Activated T-cell treated with anti-CD3 and anti-CD28 coated beads for 1 hour (primary cell): ENCODE measurements at regions not wholly inside any gene's neighbourhood (a gene's known extent, or its start where the extent isn't known, plus 50 kb on each side); places are given as distances from the start of the nearest gene placed in this dataset.

Source experiments
- DNase-seq: peaks from one replicate; pipeline ENCODE4 v3.0.0-alpha.2; 2020; ENCODE audit warnings: low read depth

DNA sequence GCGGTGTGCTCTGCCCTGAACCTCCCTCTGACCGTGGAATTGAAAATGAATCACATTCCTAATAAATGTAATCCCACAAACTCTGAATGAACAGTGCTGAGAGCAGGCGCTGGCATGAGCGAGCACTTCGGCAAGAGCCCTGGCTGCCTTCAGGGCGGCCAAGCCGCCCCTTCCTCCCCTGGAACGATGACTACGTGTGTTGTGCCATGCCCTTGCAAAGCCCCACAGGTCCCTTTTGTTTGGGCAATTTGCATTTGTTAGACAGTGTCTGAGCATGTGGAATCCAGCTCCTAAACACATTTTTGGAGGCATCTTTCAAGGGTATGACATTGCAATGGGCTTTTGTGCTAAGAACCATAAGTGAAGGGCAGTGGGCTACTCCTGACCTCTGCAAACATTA is 95.6 kb upstream of the MKI67 start:
- DNase-seq = no peak

DNA sequence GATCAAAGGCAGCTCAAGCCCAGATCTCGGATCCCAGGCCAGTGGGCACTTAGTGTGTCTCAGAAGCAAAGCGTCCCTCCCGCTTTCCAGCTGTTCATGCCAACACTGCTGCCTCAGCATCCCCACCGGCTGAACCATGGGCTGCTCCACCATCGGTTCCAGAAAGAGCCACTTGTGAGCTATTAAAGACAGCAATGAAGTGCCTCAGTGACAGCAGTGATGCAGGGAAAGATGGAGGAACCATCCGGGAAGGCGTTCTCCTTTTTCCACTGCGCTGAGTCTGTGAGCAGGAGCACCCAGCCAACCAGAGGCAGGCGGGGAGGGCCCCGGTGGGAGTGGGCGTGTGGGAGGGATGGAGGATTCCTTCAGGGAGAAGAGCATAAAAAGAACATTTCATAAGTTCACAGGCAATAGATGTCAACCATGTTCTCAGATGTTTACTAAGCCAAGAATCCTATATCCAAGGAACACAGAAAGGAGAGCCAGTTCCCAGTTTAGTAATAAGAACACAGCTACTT is 96.2 kb upstream of the MKI67 start:
- DNase-seq = no peak

DNA sequence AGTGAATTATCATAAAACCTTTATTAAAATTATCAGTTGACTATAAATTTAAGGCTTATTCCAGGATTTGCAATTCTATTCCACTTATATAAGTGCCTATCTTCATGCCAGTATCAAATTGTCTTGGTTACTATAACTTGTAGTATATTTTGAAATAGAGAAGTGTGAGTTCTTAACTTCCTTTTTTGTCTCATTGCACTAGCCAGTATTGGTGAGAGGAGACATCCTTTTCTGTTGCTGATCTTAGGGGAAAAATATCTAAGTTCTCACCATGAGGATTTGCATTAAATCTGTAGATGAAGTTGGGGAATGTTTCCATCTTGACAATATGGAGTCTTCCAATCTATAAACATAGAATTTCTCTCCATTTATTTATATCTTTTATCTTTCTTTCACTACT is 104.2 kb upstream of the MKI67 start:
- no peak for DNase-seq

DNA sequence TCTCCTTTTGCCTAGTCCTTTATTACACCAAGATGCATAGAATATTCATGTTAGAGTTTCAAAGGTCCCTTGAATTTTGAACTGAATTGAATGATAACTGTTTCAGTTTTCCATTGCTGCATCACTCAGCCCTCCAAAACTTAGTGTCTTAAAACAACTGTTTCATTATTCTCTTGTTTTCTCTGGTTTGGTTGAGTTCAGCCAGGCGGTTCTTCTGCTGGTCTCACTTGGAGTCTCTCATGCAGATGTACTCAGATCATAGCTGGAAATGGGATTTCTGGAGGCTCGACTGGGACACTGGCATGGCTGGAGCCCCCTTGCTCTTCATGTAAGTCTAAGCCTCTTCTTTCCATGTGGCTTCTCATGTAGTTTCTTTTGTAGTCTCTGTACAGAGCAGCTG is 107.2 kb upstream of the MKI67 start:
- DNase-seq = no peak

DNA sequence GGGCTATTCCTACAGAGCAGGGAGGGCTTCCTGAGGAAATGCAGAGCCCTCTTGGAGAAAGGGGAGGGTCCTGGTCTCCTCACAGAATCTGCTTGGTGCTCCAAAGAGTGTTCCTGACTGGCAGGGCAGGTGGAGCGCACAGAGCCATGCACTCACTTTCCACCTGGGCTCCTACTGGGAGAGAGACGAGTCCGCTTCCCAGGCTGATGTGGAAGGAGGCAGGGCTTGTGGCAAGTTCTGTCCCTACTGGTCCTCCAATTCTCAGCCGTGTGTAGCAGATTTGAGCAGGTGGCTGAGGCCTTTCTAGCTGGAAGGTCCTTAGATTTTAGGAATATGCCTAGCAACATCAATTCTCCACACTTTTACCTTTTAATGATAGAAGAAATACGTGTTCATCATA is 111.5 kb upstream of the MKI67 start:
- DNase-seq = no peak

DNA sequence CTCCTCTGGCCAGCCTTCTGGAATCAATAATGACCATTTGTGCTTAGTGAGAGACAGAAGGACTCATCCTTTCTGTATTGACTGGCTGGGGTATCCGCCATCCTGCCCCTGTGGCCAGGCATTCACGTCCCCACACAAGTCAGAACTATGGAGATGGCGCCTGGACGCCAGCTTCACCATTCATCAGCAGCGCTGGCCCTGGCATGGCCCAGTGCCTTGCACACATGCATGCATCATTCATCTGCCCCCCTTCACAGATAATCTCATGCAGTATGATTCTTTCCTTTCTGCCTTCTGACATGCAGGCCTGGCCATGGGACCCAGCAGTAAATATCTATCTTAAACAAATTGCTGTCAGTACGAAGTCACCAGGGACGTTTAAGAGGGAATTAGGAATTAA is 114.8 kb upstream of the MKI67 start:
- DNase-seq = no peak

DNA sequence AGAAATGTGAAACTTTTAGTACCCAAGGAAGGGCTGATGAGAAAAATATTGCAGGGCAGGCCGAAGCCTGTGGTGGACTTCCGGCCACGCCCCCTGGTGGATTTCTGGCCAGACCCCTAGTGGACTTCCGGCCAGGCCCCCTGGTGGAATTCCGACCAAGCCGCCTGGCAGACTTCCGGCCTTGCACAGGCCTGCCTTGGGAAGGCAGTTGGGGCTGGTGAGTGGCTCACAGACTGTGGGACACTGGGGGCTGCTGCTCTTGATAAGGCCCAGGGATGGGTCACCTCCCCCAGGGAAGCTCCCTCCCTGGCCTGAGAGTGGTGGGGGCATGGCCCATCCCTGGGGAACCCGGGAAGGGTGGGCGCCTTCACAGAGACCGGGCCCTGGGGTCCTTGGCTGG is 116.4 kb upstream of the MKI67 start:
- DNase-seq = no peak

DNA sequence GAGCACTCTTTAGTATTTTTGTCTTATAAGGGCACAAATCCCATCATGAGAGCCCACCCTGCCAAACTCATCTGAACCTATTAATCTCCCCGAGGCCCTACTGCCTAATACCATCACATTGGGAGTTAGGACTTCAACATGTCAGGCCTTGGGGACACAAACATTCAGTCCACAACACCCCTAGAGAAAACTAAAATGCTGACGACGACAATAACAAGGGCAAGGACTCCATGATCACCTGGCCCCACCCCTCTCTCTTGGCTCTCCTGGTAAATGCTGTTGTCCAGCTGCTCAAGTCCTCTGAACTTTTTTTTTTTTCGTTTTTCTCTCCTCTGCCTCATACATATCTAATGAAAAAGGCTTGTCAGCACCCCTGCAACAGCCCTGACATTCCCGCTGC is 118.8 kb upstream of the MKI67 start:
- no peak for DNase-seq

DNA sequence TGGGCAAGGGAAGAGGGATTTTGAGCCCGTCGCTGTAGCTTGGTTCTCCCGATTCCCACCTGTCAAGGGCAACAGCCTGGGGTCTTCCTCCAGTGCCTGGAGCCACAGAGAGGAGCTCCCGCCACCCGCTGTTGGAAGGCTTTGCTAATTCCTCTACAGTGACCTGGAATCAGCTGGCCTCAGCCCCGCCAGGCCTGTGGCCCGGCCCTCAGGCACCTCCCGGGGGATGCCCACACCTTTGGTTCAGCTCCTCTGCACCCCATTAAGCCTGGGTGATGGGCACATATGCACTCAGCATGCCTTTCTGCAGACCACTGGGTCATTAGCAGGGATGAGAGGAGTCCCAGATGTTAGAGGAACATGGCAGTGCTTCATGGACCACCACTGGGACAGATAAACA is 121.4 kb upstream of the MKI67 start:
- DNase-seq = no peak

DNA sequence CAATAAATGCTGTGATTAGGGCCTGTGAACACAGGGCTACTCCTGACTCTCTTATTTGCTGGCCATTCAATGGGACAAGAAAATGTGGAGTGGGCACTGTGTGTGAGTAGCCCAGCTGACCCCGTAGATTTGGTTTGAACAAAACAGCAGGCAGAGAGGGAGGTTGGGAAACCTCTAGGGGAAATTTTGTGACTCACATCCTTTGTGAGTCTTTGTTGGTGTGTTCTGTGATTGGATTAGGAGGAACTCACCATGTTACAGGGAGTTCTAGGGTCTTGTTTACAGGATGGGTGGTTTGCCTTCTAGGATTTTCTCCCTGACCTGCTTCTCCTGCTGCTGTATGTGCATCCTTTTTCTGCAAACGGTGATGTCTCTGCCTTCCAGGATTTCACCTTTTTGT is 128.3 kb upstream of the MKI67 start:
- no peak for DNase-seq

DNA sequence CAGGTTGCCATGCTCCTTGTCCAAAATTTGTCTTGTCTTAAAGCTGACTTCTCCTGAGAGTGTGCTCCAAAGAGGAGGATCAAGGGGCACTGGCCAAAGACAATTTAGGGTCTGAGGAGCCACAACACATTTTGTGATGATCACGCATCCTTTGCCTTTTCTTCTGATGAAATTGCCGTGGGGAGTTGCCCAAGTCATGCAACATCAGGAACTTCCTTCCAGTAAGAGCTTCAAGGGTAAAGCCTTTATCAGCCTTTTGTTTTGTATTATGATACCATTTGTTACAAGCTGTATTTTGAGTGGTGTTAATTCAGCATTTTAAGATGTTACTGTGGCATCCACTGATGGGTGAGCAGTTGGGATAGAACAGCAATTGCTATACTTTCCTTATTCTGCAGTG is 131.2 kb upstream of the MKI67 start:
- no peak for DNase-seq

DNA sequence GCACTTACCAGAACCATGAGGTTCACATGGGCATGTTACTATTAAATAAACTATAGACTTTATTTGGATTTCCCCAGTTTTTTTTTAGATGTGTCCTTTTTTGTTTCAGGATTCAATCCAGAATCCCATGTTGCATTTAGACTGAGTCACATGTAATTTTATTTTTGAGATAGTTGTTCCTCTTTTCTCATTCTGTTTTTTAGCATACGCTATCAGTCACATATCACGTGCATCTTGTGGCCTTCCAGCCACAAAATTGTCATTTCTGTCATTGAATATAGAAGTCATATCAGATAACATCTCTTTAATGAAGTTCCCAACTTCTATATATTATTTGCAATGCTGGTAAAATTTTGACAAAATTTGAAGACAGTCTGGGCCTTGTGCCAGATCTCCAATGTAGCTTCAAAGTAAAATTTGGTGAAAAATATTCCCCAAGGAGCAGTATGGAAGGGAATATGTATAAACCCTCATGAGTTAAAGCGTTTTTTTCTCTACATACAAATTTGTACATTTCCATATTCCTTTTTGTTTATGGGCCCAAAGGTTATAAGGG is 132.3 kb upstream of the MKI67 start:
- DNase-seq = no peak

DNA sequence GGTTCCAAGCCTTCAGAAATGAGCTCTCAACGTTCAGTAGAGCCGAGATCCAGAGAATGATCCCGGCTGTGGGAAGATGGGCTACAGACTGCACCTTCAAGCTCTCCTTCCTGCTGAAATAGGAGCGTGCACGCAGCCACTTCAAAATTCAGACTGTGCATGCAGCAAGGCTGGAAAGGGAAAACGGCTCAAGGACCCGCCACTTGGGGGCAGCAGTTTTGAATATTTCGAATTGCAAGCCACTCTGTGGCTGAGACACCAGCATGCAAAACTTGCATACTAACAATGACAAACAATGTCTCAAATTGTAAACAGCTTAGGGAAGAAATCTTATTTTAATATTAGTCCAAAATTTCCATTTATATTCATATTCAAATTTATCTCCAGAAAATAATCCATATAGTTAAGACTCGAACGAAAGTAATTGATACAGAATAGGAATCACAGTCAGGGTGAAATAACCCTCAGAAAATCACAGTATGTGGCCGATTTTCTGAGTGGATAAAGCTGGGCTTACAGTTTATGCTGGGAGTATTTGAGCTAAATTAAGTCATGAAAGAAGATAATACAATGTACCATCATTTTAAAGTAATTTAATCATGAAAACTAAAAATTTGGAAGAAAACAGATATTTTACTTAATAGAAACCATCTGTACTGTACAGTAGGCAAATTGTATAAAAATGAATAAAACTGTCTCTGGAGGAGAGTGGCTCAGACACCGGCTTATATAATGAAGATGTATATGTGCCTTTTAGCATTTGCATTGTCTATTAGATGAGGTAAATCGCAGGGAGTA is 137.9 kb upstream of the MKI67 start:
- DNase-seq = peak; percentile 26

DNA sequence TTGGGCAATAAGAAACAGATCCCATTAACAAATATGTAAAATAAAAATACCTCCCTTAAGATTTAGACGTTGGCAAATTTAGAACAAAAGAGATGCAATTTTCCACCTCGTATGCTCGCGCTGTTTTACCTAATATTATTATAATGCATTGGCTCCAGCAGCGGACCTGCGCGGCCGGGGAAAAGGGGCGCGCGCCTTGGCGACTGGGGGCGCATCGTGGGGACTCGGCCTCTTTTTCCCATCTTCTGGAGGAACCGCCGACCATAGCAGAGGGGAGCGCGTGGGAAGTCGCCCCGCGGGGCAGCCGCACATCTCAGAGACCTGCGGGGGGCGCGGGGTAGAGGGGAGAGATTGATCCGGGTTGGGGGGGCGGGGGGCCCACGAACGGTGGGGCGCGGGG is 139.4 kb upstream of the MKI67 start:
- no peak for DNase-seq

DNA sequence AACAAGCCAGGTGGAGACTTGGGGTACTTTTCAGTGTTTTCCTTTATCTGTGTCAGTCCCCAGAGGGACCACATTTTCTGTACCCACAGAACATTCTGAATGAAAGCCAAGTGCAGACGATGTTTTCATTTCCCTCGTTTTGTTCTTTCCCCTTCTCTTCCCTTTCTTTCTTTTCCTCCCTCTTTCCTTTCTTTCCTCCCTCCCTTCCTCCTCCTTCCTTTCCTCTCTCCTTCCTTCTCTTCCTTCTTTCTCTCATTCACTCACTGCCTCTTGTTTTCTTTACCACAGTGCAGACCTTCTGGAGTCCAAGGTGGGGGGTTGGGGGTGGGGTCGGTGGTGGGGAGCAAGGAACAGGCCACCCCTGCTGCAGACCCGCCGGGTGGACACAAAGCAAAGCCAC is 141.4 kb upstream of the MKI67 start:
- no peak for DNase-seq

DNA sequence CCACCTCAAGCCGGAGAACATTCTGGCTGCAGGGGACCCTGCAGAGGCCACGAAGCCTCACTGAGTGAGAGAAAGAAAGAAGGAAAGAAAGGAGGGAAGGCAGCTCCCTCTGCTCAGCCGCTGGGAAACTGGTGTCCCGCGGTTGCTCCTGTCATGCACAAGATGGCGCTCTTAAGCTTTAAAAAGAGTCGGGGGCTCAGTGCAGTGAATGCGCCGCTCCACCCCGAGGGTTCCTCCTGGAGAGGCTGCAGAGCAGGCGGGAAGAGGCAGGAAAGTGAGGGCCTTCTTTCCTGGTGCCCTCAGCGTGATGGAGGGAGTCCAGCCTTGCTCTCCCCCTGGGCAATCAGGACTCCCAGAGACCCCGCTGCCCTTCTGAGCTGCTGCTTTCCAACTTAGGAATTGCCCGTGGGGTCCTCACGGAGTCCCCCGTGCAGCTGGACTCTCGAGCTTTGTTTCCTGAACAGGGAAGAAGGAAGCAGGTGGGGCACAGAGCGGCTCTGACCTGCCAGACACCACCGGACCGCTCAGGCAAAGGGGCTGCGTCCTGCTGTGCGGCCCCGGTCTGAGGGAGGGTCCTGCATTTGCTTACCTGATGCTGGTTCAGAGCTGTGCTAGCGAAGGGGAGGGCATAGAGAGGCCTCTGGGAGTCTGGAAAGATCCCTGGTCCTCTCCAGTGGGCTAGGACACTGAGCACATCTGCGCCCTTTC is 141.9 kb upstream of the MKI67 start:
- no peak for DNase-seq

DNA sequence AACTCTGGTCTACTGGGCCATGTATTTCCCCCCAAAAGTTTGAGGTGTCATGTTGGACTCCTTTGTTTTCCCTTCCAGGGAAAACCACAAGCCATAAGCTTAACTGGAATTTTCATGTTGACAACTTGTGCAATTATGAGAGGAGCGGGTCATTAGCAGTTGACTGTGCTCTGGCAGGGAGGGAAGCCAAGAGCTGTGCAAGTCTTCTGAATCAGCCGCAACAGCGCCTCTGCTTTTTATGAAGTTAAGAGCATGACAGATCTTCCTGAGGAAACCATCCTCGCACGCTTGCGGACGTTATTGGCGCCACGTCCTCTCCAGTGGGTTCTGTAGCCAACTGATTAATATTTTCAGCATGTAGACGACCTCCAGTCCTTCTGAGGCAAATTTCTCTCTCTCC is 148.7 kb upstream of the MKI67 start:
- no peak for DNase-seq

DNA sequence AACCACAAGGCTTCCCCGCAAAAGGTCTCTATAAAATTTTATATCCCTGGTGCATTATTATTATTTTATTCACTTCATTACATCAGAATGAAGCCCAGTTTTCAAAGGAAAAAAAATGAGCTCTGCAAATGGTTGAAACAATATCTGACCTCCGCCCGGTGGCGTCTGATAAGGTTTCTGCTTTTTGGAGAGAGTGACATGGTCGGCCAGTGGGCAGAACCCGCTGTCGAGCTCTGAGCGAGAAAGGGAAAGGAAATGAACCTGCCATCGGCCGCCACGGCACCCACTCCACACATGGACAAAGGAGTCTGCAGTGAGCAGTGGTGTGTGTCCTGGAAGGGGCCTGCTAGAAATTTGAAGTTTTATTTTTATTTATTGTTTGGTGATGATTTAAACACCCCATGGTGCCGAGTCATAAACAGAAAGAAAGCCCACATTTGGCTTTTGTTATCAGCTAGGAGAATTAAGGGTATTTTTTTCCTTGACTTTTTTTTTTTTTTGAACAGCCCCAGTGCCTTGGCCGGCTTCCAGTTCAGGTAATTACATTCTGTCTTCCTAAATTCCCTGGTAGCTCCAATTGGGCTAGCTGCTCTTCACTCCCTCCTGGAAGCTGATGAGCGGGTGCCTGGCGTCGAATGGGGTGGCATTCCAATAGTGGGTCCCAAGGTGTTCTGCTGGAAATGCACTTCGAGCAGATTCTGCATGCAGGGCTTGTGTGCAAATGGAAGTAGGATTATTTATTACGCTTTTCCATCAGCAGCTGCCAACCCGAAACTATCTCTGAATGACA is 149.4 kb upstream of the MKI67 start:
- DNase-seq = no peak

DNA sequence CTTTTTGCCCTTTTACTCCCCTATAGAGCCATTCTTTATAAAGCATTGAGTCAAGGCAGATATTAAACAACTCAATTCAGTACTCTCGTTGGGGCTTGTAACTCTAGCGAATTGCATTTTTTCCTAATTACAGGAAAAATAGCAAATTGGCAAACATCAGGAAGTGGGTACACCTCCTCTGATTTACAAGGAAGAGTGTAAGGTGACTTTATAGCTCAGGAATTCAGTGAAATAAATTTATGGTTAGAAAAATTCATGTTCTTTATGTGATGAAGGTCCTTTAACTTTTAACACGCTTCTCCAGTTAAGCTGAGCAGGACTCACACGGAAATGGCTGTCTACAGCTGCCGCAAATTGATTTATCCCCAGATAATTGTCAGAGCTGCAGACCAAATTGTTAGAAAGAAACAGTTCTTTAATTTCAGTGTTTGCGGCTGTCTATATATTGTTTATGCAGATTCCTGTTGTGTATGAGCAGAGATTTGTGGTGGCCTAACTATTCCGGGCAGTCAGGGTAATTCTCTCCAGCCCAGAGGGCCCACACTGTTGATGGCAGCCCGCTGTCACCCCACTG is 151.1 kb upstream of the MKI67 start:
- DNase-seq = no peak

DNA sequence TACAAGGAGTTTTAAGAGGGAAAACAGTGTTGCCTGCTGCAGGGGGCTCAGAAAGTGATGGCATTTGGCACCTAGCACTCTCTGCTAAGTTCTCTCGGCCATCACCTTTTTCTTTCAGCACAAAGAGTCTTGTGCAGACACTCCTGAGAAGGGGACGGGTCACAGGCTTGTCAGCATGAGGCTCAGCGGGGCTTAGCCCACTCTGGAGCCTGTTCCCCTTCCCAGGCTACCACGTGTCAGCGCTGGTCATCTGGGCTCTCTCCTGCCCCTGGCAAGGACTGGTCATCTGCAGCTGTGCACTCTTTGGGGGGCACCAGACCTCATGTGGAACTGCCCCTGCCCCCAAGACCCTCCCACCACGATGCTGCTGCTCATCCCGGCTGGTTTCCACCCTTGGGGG is 152.1 kb upstream of the MKI67 start:
- no peak for DNase-seq

DNA sequence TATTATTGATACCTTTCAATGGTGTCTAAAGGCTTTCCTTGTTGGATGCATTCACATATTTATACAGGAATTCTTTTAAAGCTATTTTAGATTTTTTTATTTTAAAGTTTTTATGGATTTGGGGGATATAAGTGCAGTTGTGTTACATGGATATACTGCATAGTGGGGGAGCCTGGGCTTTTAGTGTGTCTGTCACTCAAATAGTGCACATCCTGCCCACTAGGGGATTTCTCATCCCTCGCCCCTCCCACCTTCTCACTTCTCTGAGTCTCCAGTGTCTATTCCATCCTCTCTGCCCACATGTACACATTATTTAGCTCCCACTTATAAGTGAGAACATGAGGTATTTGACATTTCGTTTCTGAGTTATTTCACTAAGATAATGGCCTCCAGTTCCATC is 154.0 kb upstream of the MKI67 start:
- no peak for DNase-seq

DNA sequence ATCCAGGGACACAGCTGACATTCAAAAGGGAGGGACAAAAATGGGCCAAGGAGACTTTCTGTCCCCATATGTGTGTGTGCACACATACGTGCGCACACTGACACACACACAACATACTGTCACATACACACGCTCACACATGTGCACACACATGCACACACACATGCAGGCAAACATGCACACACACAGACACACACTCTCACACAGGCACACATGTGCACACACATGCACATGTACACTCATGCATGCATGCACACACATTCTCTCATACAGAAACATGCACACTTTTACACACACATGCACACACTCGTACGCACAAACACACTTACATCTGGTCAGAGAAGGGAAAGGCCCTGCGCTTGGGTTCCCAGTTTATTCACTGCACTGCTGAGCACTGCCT is 155.1 kb upstream of the MKI67 start:
- DNase-seq = no peak
